MM.1S (cell line): ENCODE measurements at regions not wholly inside any gene's neighbourhood (a gene's known extent, or its start where the extent isn't known, plus 50 kb on each side); places are given as distances from the start of the nearest gene placed in this dataset.

Experiments
- DNase-seq: peaks from one replicate; pipeline ENCODE4 v3.0.0-alpha.2; 2015
- H2AFZ ChIP-seq: fragments of 300-600 bp; sonication (generic); 2 replicates; pipeline ENCODE4 v1.6.0; 2016; ENCODE audit warnings: antibody characterized with exemption, low read length
- H3F3A ChIP-seq: fragments of 300-600 bp; sonication (generic); 2 replicates; pipeline ENCODE4 v1.6.1; 2016; ENCODE audit warnings: mild to moderate bottlenecking, antibody characterized with exemption, low read length, moderate library complexity, mixed read lengths; ENCODE audit not compliant: insufficient read depth
- H3K27ac ChIP-seq: fragments of 300-600 bp; sonication (generic); 2 replicates; pipeline ENCODE4 v1.5.1; 2016; ENCODE audit warnings: mild to moderate bottlenecking, low read length
- H3K27me3 ChIP-seq: fragments of 300-600 bp; sonication (generic); replicated peaks from 2 replicates; pipeline ENCODE4 v1.6.0; 2016; ENCODE audit warnings: low read length; ENCODE audit not compliant: insufficient read depth
- H3K36me3 ChIP-seq: fragments of 300-600 bp; sonication (generic); replicated peaks from 2 replicates; pipeline ENCODE4 v1.6.1; 2016; ENCODE audit warnings: mild to moderate bottlenecking, low read length, mixed read lengths; ENCODE audit not compliant: insufficient read depth
- H3K4me1 ChIP-seq: fragments of 300-600 bp; sonication (generic); 2 replicates; pipeline ENCODE4 v1.6.1; 2016; ENCODE audit warnings: low read length, mixed read lengths
- H3K4me2 ChIP-seq: fragments of 300-600 bp; sonication (generic); 2 replicates; pipeline ENCODE4 v1.6.0; 2016; ENCODE audit warnings: low read depth, low read length
- H3K4me3 ChIP-seq: fragments of 300-600 bp; sonication (generic); 2 replicates; pipeline ENCODE4 v1.5.1; 2016; ENCODE audit warnings: low read length, mixed read lengths
- H3K79me2 ChIP-seq: fragments of 300-600 bp; sonication (generic); 2 replicates; pipeline ENCODE4 v1.6.1; 2016; ENCODE audit warnings: mixed run types, low read length, mixed read lengths
- H3K9ac ChIP-seq: fragments of 300-600 bp; sonication (generic); 2 replicates; pipeline ENCODE4 v1.6.1; 2016; ENCODE audit warnings: low read length, mixed read lengths
- H3K9me2 ChIP-seq: fragments of 300-600 bp; sonication (generic); replicated peaks from 2 replicates; pipeline ENCODE4 v1.6.1; 2016; ENCODE audit warnings: mild to moderate bottlenecking, low read length, mixed read lengths; ENCODE audit not compliant: insufficient read depth
- H3K9me3 ChIP-seq: fragments of 300-600 bp; sonication (generic); replicated peaks from 2 replicates; pipeline ENCODE4 v1.6.1; 2016; ENCODE audit warnings: mild to moderate bottlenecking, low read length, mixed read lengths; ENCODE audit not compliant: insufficient read depth
- H4K20me1 ChIP-seq: fragments of 300-600 bp; sonication (generic); 2 replicates; pipeline ENCODE4 v1.6.1; 2016; ENCODE audit warnings: mild to moderate bottlenecking, low read length, moderate library complexity, mixed read lengths; ENCODE audit not compliant: insufficient read depth
- EZH2 ChIP-seq: fragments of 300-600 bp; sonication (generic); optimal IDR thresholded peaks from 2 replicates; pipeline ENCODE3; 2017; ENCODE audit warnings: low read depth, mild to moderate bottlenecking, antibody characterized with exemption, low read length, mixed read lengths
- EZH2phosphoT487 ChIP-seq: fragments of 300-600 bp; sonication (generic); IDR thresholded peaks from 2 replicates; pipeline ENCODE4 v1.6.1; 2018; ENCODE audit warnings: antibody characterized with exemption, low read length
- TF ChIP-seq, protein P1 (sequence below): fragments of 300-600 bp; sonication (generic); IDR thresholded peaks from 2 replicates; pipeline ENCODE4 v1.5.1; 2016; ENCODE audit warnings: antibody characterized with exemption, low read length, mixed read lengths

DNA sequence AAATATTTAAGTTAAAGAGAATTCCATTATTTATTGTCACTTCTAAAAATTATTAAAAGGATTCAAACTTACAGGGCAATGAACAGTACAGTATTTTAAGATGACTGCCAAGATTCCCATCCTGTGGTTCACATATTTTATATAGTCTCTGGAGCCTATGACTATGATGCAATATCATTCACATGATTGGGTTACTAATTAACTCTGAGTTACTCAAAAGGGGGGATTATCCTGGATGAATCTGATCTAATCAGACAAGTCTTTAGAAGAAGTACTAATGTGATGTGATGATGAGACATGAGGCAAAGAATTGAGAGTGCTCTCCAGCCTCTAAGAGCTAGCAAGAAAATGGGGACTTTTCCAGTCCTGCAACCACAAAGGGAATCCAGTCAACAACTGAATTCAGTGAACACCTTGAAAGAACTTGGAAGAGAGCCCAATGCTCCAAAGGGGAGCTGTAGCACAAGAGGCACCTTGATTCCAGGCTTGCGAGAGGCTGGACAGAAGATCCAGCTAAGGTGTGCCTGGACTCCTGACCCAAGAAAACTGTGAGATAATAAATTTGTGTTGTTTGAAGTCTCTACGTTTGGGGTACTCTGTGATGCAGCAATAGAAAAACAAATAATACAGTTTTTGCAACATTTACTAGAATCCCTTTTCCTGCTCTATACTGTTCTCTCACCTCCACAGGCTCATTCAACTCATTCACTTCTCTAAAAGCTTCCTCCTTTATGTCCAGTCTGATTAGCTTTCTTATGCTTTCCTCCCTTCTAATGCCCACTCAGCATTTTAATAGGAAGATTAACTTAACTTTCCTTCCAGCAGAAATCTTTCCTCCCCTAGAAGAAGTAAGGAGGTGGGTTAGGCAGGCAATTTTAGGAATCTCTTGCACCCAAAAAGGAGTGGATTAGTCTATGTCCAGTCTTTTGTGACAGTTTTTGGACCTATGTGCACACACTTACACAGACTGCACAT is 133.8 kb upstream of the LCORL start:
- no peak overlapping the region for H3K27ac ChIP-seq
- H3K27me3 ChIP-seq, result no peaks in the 10 kb centered on the region
- no peaks in the 10 kb centered on the region for H3K9me2 ChIP-seq
- H4K20me1 ChIP-seq, result no peaks in the 10 kb centered on the region
- no peak for TF ChIP-seq EZH2
- TF ChIP-seq, protein P1, sequence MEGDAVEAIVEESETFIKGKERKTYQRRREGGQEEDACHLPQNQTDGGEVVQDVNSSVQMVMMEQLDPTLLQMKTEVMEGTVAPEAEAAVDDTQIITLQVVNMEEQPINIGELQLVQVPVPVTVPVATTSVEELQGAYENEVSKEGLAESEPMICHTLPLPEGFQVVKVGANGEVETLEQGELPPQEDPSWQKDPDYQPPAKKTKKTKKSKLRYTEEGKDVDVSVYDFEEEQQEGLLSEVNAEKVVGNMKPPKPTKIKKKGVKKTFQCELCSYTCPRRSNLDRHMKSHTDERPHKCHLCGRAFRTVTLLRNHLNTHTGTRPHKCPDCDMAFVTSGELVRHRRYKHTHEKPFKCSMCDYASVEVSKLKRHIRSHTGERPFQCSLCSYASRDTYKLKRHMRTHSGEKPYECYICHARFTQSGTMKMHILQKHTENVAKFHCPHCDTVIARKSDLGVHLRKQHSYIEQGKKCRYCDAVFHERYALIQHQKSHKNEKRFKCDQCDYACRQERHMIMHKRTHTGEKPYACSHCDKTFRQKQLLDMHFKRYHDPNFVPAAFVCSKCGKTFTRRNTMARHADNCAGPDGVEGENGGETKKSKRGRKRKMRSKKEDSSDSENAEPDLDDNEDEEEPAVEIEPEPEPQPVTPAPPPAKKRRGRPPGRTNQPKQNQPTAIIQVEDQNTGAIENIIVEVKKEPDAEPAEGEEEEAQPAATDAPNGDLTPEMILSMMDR, result no peak
- TF ChIP-seq EZH2phosphoT487, result no peak
- H3K9me3 ChIP-seq, result no peaks in the 10 kb centered on the region
- H3K4me1 ChIP-seq, result no peaks in the 10 kb centered on the region
- no peak overlapping the region for H3K4me3 ChIP-seq
- no peak for DNase-seq
- H3K79me2 ChIP-seq, result no peaks in the 10 kb centered on the region
- no peak overlapping the region for H3K9ac ChIP-seq
- H2AFZ ChIP-seq, result no peak overlapping the region
- no peaks in the 10 kb centered on the region for H3F3A ChIP-seq
- no peak overlapping the region for H3K4me2 ChIP-seq
- H3K36me3 ChIP-seq, result no peaks in the 10 kb centered on the region

DNA sequence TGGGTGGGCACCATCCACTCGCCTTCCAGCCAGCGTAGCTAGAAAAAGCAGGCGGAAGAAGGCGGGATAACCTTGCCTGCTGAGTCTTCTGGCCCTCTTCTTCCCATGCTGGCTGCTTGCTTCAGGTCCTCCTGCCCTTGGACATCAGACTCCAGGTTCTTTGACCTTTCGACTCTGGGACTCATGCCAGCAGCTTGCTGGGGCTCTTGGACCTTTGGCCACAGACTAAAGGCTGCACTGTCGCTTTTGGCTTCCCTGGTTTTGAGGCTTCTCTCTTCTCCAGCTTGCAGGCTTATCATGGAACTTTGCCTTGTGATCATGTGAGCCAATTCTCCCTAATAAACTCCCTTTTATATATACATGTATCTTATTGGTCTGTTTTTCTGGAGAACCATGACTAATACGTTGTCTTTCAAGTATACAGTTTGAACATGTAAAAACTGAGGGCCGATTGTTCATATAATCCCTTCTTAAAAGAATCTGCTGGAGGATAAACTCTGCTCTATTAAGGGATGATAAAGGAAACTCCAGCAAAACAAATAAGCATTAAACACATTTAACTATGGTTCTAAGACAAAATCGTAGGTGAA is 116.6 kb upstream of the LCORL start:
- DNase-seq, result no peak
- no peak overlapping the region for H2AFZ ChIP-seq
- no peak for TF ChIP-seq EZH2
- TF ChIP-seq, protein P1, result no peak
- TF ChIP-seq EZH2phosphoT487, result no peak
- no peaks in the 10 kb centered on the region for H3K9me3 ChIP-seq
- H3K4me2 ChIP-seq, result no peak overlapping the region
- H3F3A ChIP-seq, result no peaks in the 10 kb centered on the region
- H3K79me2 ChIP-seq, result no peaks in the 10 kb centered on the region
- no peak overlapping the region for H3K4me3 ChIP-seq
- H3K9me2 ChIP-seq, result no peaks in the 10 kb centered on the region
- no peaks in the 10 kb centered on the region for H3K27me3 ChIP-seq
- H3K36me3 ChIP-seq, result no peaks in the 10 kb centered on the region
- H4K20me1 ChIP-seq, result no peaks in the 10 kb centered on the region
- no peak overlapping the region for H3K9ac ChIP-seq
- H3K27ac ChIP-seq, result no peak overlapping the region
- no peaks in the 10 kb centered on the region for H3K4me1 ChIP-seq

DNA sequence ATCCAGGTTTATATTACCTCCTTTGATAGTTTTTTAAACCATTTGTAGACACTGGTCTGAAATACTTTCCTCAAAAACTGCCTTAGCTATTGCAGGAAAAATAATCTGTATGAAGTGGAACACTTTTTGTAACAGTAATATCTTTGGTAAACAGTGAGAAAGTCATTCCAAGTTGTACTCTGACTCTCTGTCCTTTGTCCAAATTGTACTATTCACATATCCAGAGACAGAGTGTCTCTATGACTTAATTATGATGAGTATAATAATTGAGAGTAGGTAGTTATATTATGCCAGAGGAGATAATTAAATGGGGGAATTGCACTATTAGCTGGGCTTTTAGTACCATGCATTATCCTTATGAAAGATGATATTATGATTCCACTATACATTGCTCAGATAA is 112.6 kb upstream of the LCORL start:
- H3K4me2 ChIP-seq, result no peak overlapping the region
- no peaks in the 10 kb centered on the region for H3K79me2 ChIP-seq
- H3K9ac ChIP-seq, result no peak overlapping the region
- H3K36me3 ChIP-seq, result no peaks in the 10 kb centered on the region
- no peak overlapping the region for H2AFZ ChIP-seq
- H3K4me3 ChIP-seq, result no peak overlapping the region
- no peaks in the 10 kb centered on the region for H4K20me1 ChIP-seq
- no peaks in the 10 kb centered on the region for H3F3A ChIP-seq
- H3K9me3 ChIP-seq, result no peaks in the 10 kb centered on the region
- no peaks in the 10 kb centered on the region for H3K27me3 ChIP-seq
- no peak for DNase-seq
- TF ChIP-seq, protein P1, result no peak
- no peak for TF ChIP-seq EZH2
- TF ChIP-seq EZH2phosphoT487, result no peak
- no peaks in the 10 kb centered on the region for H3K4me1 ChIP-seq
- H3K9me2 ChIP-seq, result no peaks in the 10 kb centered on the region
- H3K27ac ChIP-seq, result no peak overlapping the region
